ENCODE measurements at regions not wholly inside any gene's neighbourhood (a gene's known extent, or its start where the extent isn't known, plus 50 kb on each side); places are given as distances from the start of the nearest gene placed in this dataset.

- Histone ChIP-seq H3K36me3 (ENCODE audit: control insufficient read depth in 2 of 2, insufficient read depth in 1 of 2, low read length in 2 of 2) (no peaks in the 10 kb centered on the region), H3K27ac (ENCODE audit: extremely low read depth, low read depth, low read length) (no peak overlapping the region), H3K4me1 (ENCODE audit: control insufficient read depth, insufficient read depth, low read length) (no peaks in the 10 kb centered on the region), H3K4me3 (ENCODE audit: low read depth, low read length) (no peak overlapping the region), H3K9me3 (ENCODE audit: control insufficient read depth, insufficient read depth, low read depth, low read length) (no peaks in the 10 kb centered on the region)
- POLR2A ChIA-PET, result no interaction called here
- CTCF ChIA-PET, result no interaction called here
- TF ChIP-seq KLF1 (tag by site-specific recombination; IDR thresholded peaks at IDR 0.05) (no peak), ZNF19 (tag by site-specific recombination; IDR thresholded peaks at IDR 0.05; ENCODE audit: low read depth) (no peak), ZFP41 (tag by site-specific recombination; IDR thresholded peaks at IDR 0.05; ENCODE audit: borderline replicate concordance) (no peak), REPIN1 (tag by site-specific recombination; IDR thresholded peaks at IDR 0.05; ENCODE audit: low read depth) (no peak), ZNF223 (tag by site-specific recombination; IDR thresholded peaks at IDR 0.05) (no peak), ZNF280D (tag by site-specific recombination; IDR thresholded peaks at IDR 0.05) (no peak), IKZF3 (tag by site-specific recombination; IDR thresholded peaks at IDR 0.05) (no peak), CTCF (tag by site-specific recombination; IDR thresholded peaks at IDR 0.05) (no peak), ZNF654 (tag by site-specific recombination; IDR thresholded peaks at IDR 0.05; ENCODE audit: low read depth) (no peak), ZNF138 (tag by site-specific recombination; IDR thresholded peaks at IDR 0.05; ENCODE audit: borderline replicate concordance) (no peak), ZSCAN18 (tag by site-specific recombination; IDR thresholded peaks at IDR 0.05) (no peak), ZNF560 (tag by site-specific recombination; IDR thresholded peaks at IDR 0.05; ENCODE audit: borderline replicate concordance) (no peak), ZNF214 (tag by site-specific recombination; IDR thresholded peaks at IDR 0.05; ENCODE audit: borderline replicate concordance) (no peak), REST (tag by site-specific recombination; IDR thresholded peaks at IDR 0.05) (no peak), EGR2 (tag by site-specific recombination; IDR thresholded peaks at IDR 0.05; ENCODE audit: low read depth) (no peak), HOXD13 (CRISPR knock-in tag; IDR thresholded peaks at IDR 0.05; ENCODE audit: borderline replicate concordance) (no peak), ZNF280C (tag by site-specific recombination; IDR thresholded peaks at IDR 0.05) (no peak), ZNF148 (tag by site-specific recombination; IDR thresholded peaks at IDR 0.05; ENCODE audit: borderline replicate concordance) (no peak), ZBTB44 (tag by site-specific recombination; IDR thresholded peaks at IDR 0.05) (no peak), ZNF292 (tag by site-specific recombination; IDR thresholded peaks at IDR 0.05; ENCODE audit: borderline replicate concordance, low read depth) (no peak)
Observed at GRCh38 chr2:7333960-7334493, 416.8 kb downstream of the RNF144A start.
